ENCODE measurements at regions not wholly inside any gene's neighbourhood (a gene's known extent, or its start where the extent isn't known, plus 50 kb on each side); places are given as distances from the start of the nearest gene placed in this dataset.
A peak's percentile ranks its signal among the peaks of the same experiment; 100 is the strongest.
"Not testable (repeated sequence)": the region's sequence is repeated elsewhere in the genome, so short reads cannot be mapped to it uniquely, and the experiment has no call there.

- no peaks in the 10 kb centered on the region for H3K9me1 ChIP-seq (ENCODE audit: control insufficient read depth, extremely low read depth, insufficient read depth, low read length)
- no peaks in the 10 kb centered on the region for H3K36me3 ChIP-seq (ENCODE audit: control insufficient read depth in 2 of 2, extremely low read depth in 1 of 2, insufficient read depth in 2 of 2, low read length in 2 of 2)
- no peaks in the 10 kb centered on the region for H3K79me2 ChIP-seq (ENCODE audit: control insufficient read depth, insufficient read depth, low read length)
- H3K9ac ChIP-seq (ENCODE audit: control insufficient read depth, extremely low read depth, insufficient read depth, low read length) = no peak overlapping the region
- no peaks in the 10 kb centered on the region for H3K4me1 ChIP-seq (ENCODE audit: control insufficient read depth, extremely low read depth, insufficient read depth, low read length)
- no peaks in the 10 kb centered on the region for H4K20me1 ChIP-seq (ENCODE audit: control insufficient read depth, extremely low read depth, insufficient read depth, low read length)
- no peaks in the 10 kb centered on the region for H3K27me3 ChIP-seq (ENCODE audit: control insufficient read depth, extremely low read depth, insufficient read depth, low read length)
- no peaks in the 10 kb centered on the region for H3K9me3 ChIP-seq (ENCODE audit: control insufficient read depth, low read depth, low read length)
- H3K4me2 ChIP-seq (ENCODE audit: control insufficient read depth, extremely low read depth, insufficient read depth, low read depth, low read length) = no peak overlapping the region
- H2AFZ ChIP-seq (ENCODE audit: control insufficient read depth, low read length) = no peak overlapping the region
- H3K27ac ChIP-seq (ENCODE audit: control insufficient read depth, insufficient read depth, low read length) = no peak overlapping the region
- TF ChIP-seq EZH2 (IDR thresholded peaks at IDR 0.05; ENCODE audit: low read length) = no peak
- TF ChIP-seq CTCF (optimal IDR thresholded peaks at IDR 0.05 in 1 of 3, IDR thresholded peaks at IDR 0.05 in 1 of 3, conservative IDR thresholded peaks at IDR 0.05 in 1 of 3; ENCODE audit: extremely low read depth in 1 of 3, insufficient read depth in 2 of 3, low read length in 3 of 3) = no peak
- DNase-seq (ENCODE audit: low read depth, low spot score) (no peak), FAIRE-seq (no peak)
- no peak overlapping the region for H3K4me3 ChIP-seq (ENCODE audit: control insufficient read depth in 2 of 3, extremely low read depth in 1 of 3, insufficient read depth in 2 of 3, low read depth in 1 of 3, low read length in 3 of 3)
- dilution Hi-C loops (cut with MboI; ENCODE audit: extremely low pct_ligation_motif_present, low sequenced_read_pairs) = no loop called here
Observed at GRCh38 chr2:49618491-49618890, 464.2 kb upstream of the FSHR start.

- H3K79me2 ChIP-seq (ENCODE audit: control insufficient read depth, insufficient read depth, low read length) = no peaks in the 10 kb centered on the region
- H3K4me3 ChIP-seq (ENCODE audit: control insufficient read depth in 2 of 3, extremely low read depth in 1 of 3, insufficient read depth in 2 of 3, low read depth in 1 of 3, low read length in 3 of 3) = no peak overlapping the region
- no peak for TF ChIP-seq EZH2 (IDR thresholded peaks at IDR 0.05; ENCODE audit: low read length)
- TF ChIP-seq CTCF (optimal IDR thresholded peaks at IDR 0.05 in 1 of 3, IDR thresholded peaks at IDR 0.05 in 1 of 3, conservative IDR thresholded peaks at IDR 0.05 in 1 of 3; ENCODE audit: extremely low read depth in 1 of 3, insufficient read depth in 2 of 3, low read length in 3 of 3) = peak; percentile 30 to 52 (median 36)
- H2AFZ ChIP-seq (ENCODE audit: control insufficient read depth, low read length) = no peak overlapping the region
- DNase-seq (ENCODE audit: low read depth, low spot score) (no peak), FAIRE-seq (peak; percentile 43)
- H3K27me3 ChIP-seq (ENCODE audit: control insufficient read depth, extremely low read depth, insufficient read depth, low read length) = no peaks in the 10 kb centered on the region
- H4K20me1 ChIP-seq (ENCODE audit: control insufficient read depth, extremely low read depth, insufficient read depth, low read length) = no peaks in the 10 kb centered on the region
- H3K27ac ChIP-seq (ENCODE audit: control insufficient read depth, insufficient read depth, low read length) = no peak overlapping the region
- dilution Hi-C loops (cut with MboI; ENCODE audit: extremely low pct_ligation_motif_present, low sequenced_read_pairs) = no loop called here
- no peaks in the 10 kb centered on the region for H3K9me1 ChIP-seq (ENCODE audit: control insufficient read depth, extremely low read depth, insufficient read depth, low read length)
- H3K4me2 ChIP-seq (ENCODE audit: control insufficient read depth, extremely low read depth, insufficient read depth, low read depth, low read length) = no peak overlapping the region
- H3K9me3 ChIP-seq (ENCODE audit: control insufficient read depth, low read depth, low read length) = no peaks in the 10 kb centered on the region
- H3K9ac ChIP-seq (ENCODE audit: control insufficient read depth, extremely low read depth, insufficient read depth, low read length) = no peak overlapping the region
- no peaks in the 10 kb centered on the region for H3K36me3 ChIP-seq (ENCODE audit: control insufficient read depth in 2 of 2, extremely low read depth in 1 of 2, insufficient read depth in 2 of 2, low read length in 2 of 2)
- H3K4me1 ChIP-seq (ENCODE audit: control insufficient read depth, extremely low read depth, insufficient read depth, low read length) = no peaks in the 10 kb centered on the region
Observed at GRCh38 chr2:49616800-49617199, 462.5 kb upstream of the FSHR start.

- H2AFZ ChIP-seq (ENCODE audit: control insufficient read depth, low read length); H3K9me1 ChIP-seq (ENCODE audit: control insufficient read depth, extremely low read depth, insufficient read depth, low read length); H3K4me2 ChIP-seq (ENCODE audit: control insufficient read depth, extremely low read depth, insufficient read depth, low read depth, low read length); H3K27ac ChIP-seq (ENCODE audit: control insufficient read depth, insufficient read depth, low read length); H4K20me1 ChIP-seq (ENCODE audit: control insufficient read depth, extremely low read depth, insufficient read depth, low read length); H3K4me1 ChIP-seq (ENCODE audit: control insufficient read depth, extremely low read depth, insufficient read depth, low read length); FAIRE-seq; H3K79me2 ChIP-seq (ENCODE audit: control insufficient read depth, insufficient read depth, low read length); H3K9ac ChIP-seq (ENCODE audit: control insufficient read depth, extremely low read depth, insufficient read depth, low read length); H3K36me3 ChIP-seq (ENCODE audit: control insufficient read depth in 2 of 2, extremely low read depth in 1 of 2, insufficient read depth in 2 of 2, low read length in 2 of 2); H3K9me3 ChIP-seq (ENCODE audit: control insufficient read depth, low read depth, low read length); DNase-seq (ENCODE audit: low read depth, low spot score); H3K4me3 ChIP-seq (ENCODE audit: control insufficient read depth in 2 of 3, extremely low read depth in 1 of 3, insufficient read depth in 2 of 3, low read depth in 1 of 3, low read length in 3 of 3); H3K27me3 ChIP-seq (ENCODE audit: control insufficient read depth, extremely low read depth, insufficient read depth, low read length); dilution Hi-C loops (cut with MboI; ENCODE audit: extremely low pct_ligation_motif_present, low sequenced_read_pairs): not testable (repeated sequence)
Observed at GRCh38 chr2:49611796-49612195, 457.5 kb upstream of the FSHR start.
